HG02840 (cell line): ENCODE measurements at regions not wholly inside any gene's neighbourhood (a gene's known extent, or its start where the extent isn't known, plus 50 kb on each side); places are given as distances from the start of the nearest gene placed in this dataset.

ENCODE experiments used
- ATAC-seq: cut with Tn5 transposase; IDR thresholded peaks from one replicate; pipeline ENCODE4 v1.9.1; 2021; ENCODE audit warnings: mild to moderate bottlenecking, moderate library complexity, moderate number of reproducible peaks; ENCODE audit not compliant: unreplicated experiment, low FRiP score

DNA sequence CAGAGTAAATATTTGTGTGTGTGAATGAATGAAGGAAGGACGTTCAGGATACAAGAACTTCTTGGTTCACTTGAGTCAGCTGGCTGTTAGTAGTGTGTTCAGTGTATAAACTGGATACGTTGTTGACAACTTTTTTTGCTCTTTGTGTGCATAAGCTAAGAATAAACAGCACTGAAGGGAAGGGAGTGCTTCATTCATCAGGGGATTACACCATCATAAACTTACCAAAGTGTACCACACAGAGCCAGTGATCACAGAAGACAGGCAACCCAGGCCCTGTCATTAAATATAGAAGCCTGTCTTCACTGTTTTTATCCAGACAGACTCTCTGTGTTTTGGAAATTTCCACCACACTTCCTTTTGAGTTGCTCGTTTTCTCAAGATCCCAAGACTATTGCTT is 55.5 kb upstream of the MEF2C start:
- no peak for ATAC-seq

DNA sequence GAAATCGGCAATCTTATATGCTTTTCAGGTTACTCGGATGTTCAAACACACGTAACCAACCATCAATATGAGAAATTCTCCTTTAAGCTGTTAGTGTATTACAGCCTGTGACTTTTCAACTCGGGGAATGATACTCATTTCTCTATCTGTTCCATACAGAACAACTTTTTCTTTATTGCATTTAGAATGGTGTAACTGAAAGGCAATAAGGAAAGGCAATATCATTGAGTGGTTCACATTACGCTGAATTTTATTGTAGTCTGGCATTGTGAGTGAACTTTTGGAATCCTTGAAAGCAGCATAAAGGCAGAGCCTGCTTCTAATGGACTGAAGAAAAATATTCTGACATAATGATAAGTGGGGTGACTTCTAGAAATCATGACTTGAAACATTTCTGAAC is 54.4 kb upstream of the MEF2C start:
- no peak for ATAC-seq

DNA sequence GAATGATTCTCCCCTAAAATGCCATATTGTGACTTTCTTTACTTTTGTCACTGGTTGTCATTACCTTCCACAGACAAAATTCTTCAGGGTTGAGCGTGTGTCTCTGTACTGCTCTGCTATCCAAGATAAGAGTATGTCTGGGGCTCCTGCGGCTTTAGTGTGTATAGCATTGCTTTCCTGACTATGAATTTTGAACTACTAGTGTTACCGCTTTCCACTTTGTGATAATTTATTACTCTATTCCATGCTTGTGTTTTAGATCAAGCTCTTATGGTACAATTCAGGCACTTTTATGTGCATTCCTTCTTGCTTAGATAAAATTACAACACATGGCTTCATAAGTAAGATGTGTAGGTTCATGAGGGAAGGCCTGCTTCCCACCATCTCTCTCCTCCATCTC is 51.5 kb upstream of the MEF2C start:
- ATAC-seq: no peak
